Heart right ventricle (tissue), 16 donors: ENCODE measurements at regions not wholly inside any gene's neighbourhood (a gene's known extent, or its start where the extent isn't known, plus 50 kb on each side); places are given as distances from the start of the nearest gene placed in this dataset.

Experiments
- ATAC-seq, 8 donors: fragments of 200-7000 bp; cut with Tn5 transposase; one replicate each; pipeline ENCODE4 v1.9.1; 2020; ENCODE audit warnings: mild to moderate bottlenecking in 8 of 8, moderate library complexity in 8 of 8, moderate number of reproducible peaks in 1 of 8
- DNase-seq, 2 donors: peaks; one replicate each; pipeline ENCODE4 v3.0.0-alpha.2; 2020
- H3K27ac ChIP-seq, 10 donors: fragments of 200-600 bp; sonication (generic) in 2 of 10; one replicate each; pipeline versions ENCODE4 v1.5.0 to v1.8.0; 2020 to 2022; ENCODE audit warnings: mild to moderate bottlenecking in 3 of 10
- H3K27me3 ChIP-seq, 7 donors: fragments of 200-600 bp; one replicate each; pipeline ENCODE4 v1.8.0; 2021 to 2022; ENCODE audit warnings: mild to moderate bottlenecking in 2 of 7
- H3K36me3 ChIP-seq, 9 donors: fragments of 200-600 bp; sonication (generic) in 1 of 9; one replicate each; pipeline versions ENCODE4 v1.5.0 to v1.8.0; 2020 to 2022; ENCODE audit warnings: mild to moderate bottlenecking in 2 of 9
- H3K4me1 ChIP-seq, 9 donors: fragments of 200-600 bp; sonication (generic) in 1 of 9; one replicate each; pipeline versions ENCODE4 v1.5.0 to v1.8.0; 2020 to 2022; ENCODE audit warnings: mild to moderate bottlenecking in 4 of 9
- H3K4me3 ChIP-seq, 10 donors: fragments of 200-600 bp; sonication (generic) in 2 of 10; one replicate each; pipeline versions ENCODE4 v1.5.0 to v1.8.0; 2020 to 2022; ENCODE audit warnings: mild to moderate bottlenecking in 7 of 10, moderate library complexity in 2 of 10
- H3K9me3 ChIP-seq, 11 donors: fragments of 200-600 bp in 10 of 11; sonication (generic) in 2 of 11; one replicate each; pipeline versions ENCODE4 v1.5.0 to v1.8.0; 2013 to 2022; ENCODE audit warnings: mild to moderate bottlenecking in 2 of 11, control low read depth in 1 of 11, moderate library complexity in 1 of 11
- CTCF ChIP-seq, 9 donors: fragments of 200-600 bp; sonication (generic) in 2 of 9; IDR thresholded peaks; one replicate each; pipeline versions ENCODE4 v1.5.0 to v1.8.0; 2021 to 2022; ENCODE audit warnings: antibody characterized with exemption in 9 of 9, mild to moderate bottlenecking in 5 of 9, moderate library complexity in 1 of 9
- WGBS, 2 donors: extraction: QIAGEN DNeasy Blood & Tissue Kit; methylation state at CpG; one replicate each; pipeline ENCODE4 v1.1.7; 2013; ENCODE audit warnings: inconsistent platforms in 1 of 2; 5-methylcytosine and 5-hydroxymethylcytosine counted together
- intact Hi-C, 10 donors: fragments of 100-400 bp; cut with DNase I; formaldehyde crosslinking; loops; one replicate each; pipeline versions ENCODE4 v1.11.1 to v1.14.2; 2022
- donor health status: Arrhythmogenic right ventricular cardiomyopathy.
- donor health status: ischemic (EF 13 %, LVEDD 7.1; RV severe dilation, severe dysfunction).
- donor health status: healthy with polysubstance abuse.
- donor health status: DM: no; HTN: yes; CAD: no.
- donor health status: DM: no; HTN: no; CAD: no.
- donor health status: ischemic (EF 25% LVEDD 6.9; RV normal size, moderate dysfunction).
- donor health status: ischemic (EF 25% LVEDD 5.7; RV mildly dilated, moderate dysfunction).
- donor health status: healthy.
- donor health status: DM: yes; HTN: yes; CAD: no.
- donor health status: Ischemic cardiomyopathy.
- donor health status: ischemic (EF 35%, LVEDD 5.7; RV mildly dilated, moderate dysfunction).
- donor health status: nonischemic (EF 11% LVEDD 7.7; RV severe dilation, severe dysfunction).
- donor health status: DM: yes; HTN: yes; CAD: no.
- donor health status: PGD.
- donor health status: ischemic (EF 29% LVEDD 5.4; RV normal size, mild dysfunction).
- donor health status: nonischemic (EF 23%, LVEDD 6.1; RV moderate dilation, normal function).

DNA sequence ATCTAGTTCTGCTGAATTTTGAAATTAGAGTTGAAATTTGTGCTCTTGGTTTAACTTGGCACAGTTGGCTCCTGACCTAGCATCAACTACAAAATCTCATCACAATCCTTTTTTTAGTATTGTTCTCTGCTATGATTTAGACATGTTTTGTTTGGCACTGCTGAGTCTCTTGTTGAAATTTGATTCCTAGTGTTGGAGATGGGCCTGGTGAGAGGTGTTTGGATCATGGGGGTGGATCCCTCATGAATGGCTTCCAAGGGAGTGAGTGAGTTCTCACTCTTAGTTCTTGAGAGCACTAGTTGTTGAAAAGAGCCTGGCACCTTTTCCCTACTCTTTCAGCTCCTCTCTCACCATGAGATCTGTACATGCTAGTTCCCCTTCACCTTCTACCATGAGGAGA, 605.6 kb upstream of the SLC39A10 start:
- no peak for TF ChIP-seq CTCF (IDR thresholded peaks at IDR 0.05)
- no peak for ATAC-seq
- Histone ChIP-seq H3K27ac (no peak overlapping the region), H3K27me3 (no peaks in the 10 kb centered on the region), H3K4me1 (no peaks in the 10 kb centered on the region), H3K4me3 (no peak overlapping the region), H3K9me3 (no peaks in the 10 kb centered on the region), H3K36me3 (no peaks in the 10 kb centered on the region)
- intact Hi-C loops, result no loop called here
- no peak for DNase-seq

GRCh38 chr2:195049372-195050031, 607.5 kb upstream of the SLC39A10 start:
- no peaks in the 10 kb centered on the region for H3K4me1 ChIP-seq
- TF ChIP-seq CTCF (IDR thresholded peaks at IDR 0.05), result no peak
- no peaks in the 10 kb centered on the region for H3K9me3 ChIP-seq
- 70 to 74% methylated on average over 1 of the region's 1 CpG for WGBS, 2 donors
- no peak overlapping the region for H3K27ac ChIP-seq
- H3K36me3 ChIP-seq, result no peaks in the 10 kb centered on the region
- no peak overlapping the region for H3K4me3 ChIP-seq
- no peaks in the 10 kb centered on the region for H3K27me3 ChIP-seq
- no peak for DNase-seq
- intact Hi-C loops, result no loop called here
- no peak for ATAC-seq

- intact Hi-C loops, result no loop called here
- ATAC-seq (no peak), DNase-seq (no peak)
- Histone ChIP-seq H3K27me3 (no peaks in the 10 kb centered on the region), H3K9me3 (no peaks in the 10 kb centered on the region), H3K4me1 (no peaks in the 10 kb centered on the region), H3K27ac (no peak overlapping the region), H3K4me3 (no peak overlapping the region), H3K36me3 (no peaks in the 10 kb centered on the region)
- no peak for TF ChIP-seq CTCF (IDR thresholded peaks at IDR 0.05)
- WGBS, 2 donors, result 81 to 83% methylated on average over 2 of the region's 2 CpGs
Measured at GRCh38 chr2:195047955-195048354, 609.1 kb upstream of the SLC39A10 start.

GRCh38 chr2:195044801-195045200, 612.2 kb upstream of the SLC39A10 start:
- H3K4me1 ChIP-seq, result no peaks in the 10 kb centered on the region
- H3K27ac ChIP-seq, result no peak overlapping the region
- intact Hi-C loops, result no loop called here
- no peak for DNase-seq
- TF ChIP-seq CTCF (IDR thresholded peaks at IDR 0.05), result no peak
- WGBS, 2 donors, result 91% methylated on average over 1 of the region's 1 CpG
- no peaks in the 10 kb centered on the region for H3K27me3 ChIP-seq
- H3K36me3 ChIP-seq, result no peaks in the 10 kb centered on the region
- H3K9me3 ChIP-seq, result no peaks in the 10 kb centered on the region
- no peak overlapping the region for H3K4me3 ChIP-seq
- no peak for ATAC-seq
